ENCODE measurements at regions not wholly inside any gene's neighbourhood (a gene's known extent, or its start where the extent isn't known, plus 50 kb on each side); places are given as distances from the start of the nearest gene placed in this dataset.

GRCh38 chr14:44873536-44873935 is 88.2 kb downstream of the KLHL28 start:
- Histone ChIP-seq H4K20me1 (ENCODE audit: control insufficient read depth, extremely low read depth, insufficient read depth, low read length) (no peaks in the 10 kb centered on the region), H3K9me3 (ENCODE audit: control insufficient read depth, low read depth, low read length) (no peaks in the 10 kb centered on the region), H3K36me3 (ENCODE audit: control insufficient read depth in 2 of 2, extremely low read depth in 1 of 2, insufficient read depth in 2 of 2, low read length in 2 of 2) (no peaks in the 10 kb centered on the region), H3K9ac (ENCODE audit: control insufficient read depth, extremely low read depth, insufficient read depth, low read length) (no peak overlapping the region), H3K4me1 (ENCODE audit: control insufficient read depth, extremely low read depth, insufficient read depth, low read length) (no peaks in the 10 kb centered on the region), H3K9me1 (ENCODE audit: control insufficient read depth, extremely low read depth, insufficient read depth, low read length) (no peaks in the 10 kb centered on the region), H3K79me2 (ENCODE audit: control insufficient read depth, insufficient read depth, low read length) (no peaks in the 10 kb centered on the region), H2AFZ (ENCODE audit: control insufficient read depth, low read length) (no peak overlapping the region), H3K4me2 (ENCODE audit: control insufficient read depth, extremely low read depth, insufficient read depth, low read depth, low read length) (no peak overlapping the region), H3K27me3 (ENCODE audit: control insufficient read depth, extremely low read depth, insufficient read depth, low read length) (no peaks in the 10 kb centered on the region), H3K4me3 (ENCODE audit: control insufficient read depth in 2 of 3, extremely low read depth in 1 of 3, insufficient read depth in 2 of 3, low read depth in 1 of 3, low read length in 3 of 3) (no peak overlapping the region), H3K27ac (ENCODE audit: control insufficient read depth, insufficient read depth, low read length) (no peak overlapping the region)
- TF ChIP-seq EZH2 (IDR thresholded peaks at IDR 0.05; ENCODE audit: low read length) (no peak), CTCF (optimal IDR thresholded peaks at IDR 0.05 in 1 of 3, IDR thresholded peaks at IDR 0.05 in 1 of 3, conservative IDR thresholded peaks at IDR 0.05 in 1 of 3; ENCODE audit: extremely low read depth in 1 of 3, insufficient read depth in 2 of 3, low read length in 3 of 3) (no peak)
- no peak for DNase-seq (ENCODE audit: low read depth, low spot score)
- no peak for FAIRE-seq
- dilution Hi-C loops (cut with MboI; ENCODE audit: extremely low pct_ligation_motif_present, low sequenced_read_pairs): no loop called here

- Histone ChIP-seq H3K36me3 (ENCODE audit: control insufficient read depth in 2 of 2, extremely low read depth in 1 of 2, insufficient read depth in 2 of 2, low read length in 2 of 2) (no peaks in the 10 kb centered on the region), H3K79me2 (ENCODE audit: control insufficient read depth, insufficient read depth, low read length) (no peaks in the 10 kb centered on the region), H3K27me3 (ENCODE audit: control insufficient read depth, extremely low read depth, insufficient read depth, low read length) (no peaks in the 10 kb centered on the region), H2AFZ (ENCODE audit: control insufficient read depth, low read length) (no peak overlapping the region), H3K4me2 (ENCODE audit: control insufficient read depth, extremely low read depth, insufficient read depth, low read depth, low read length) (no peak overlapping the region), H3K9ac (ENCODE audit: control insufficient read depth, extremely low read depth, insufficient read depth, low read length) (no peak overlapping the region), H3K4me1 (ENCODE audit: control insufficient read depth, extremely low read depth, insufficient read depth, low read length) (no peaks in the 10 kb centered on the region), H3K27ac (ENCODE audit: control insufficient read depth, insufficient read depth, low read length) (no peak overlapping the region), H3K4me3 (ENCODE audit: control insufficient read depth in 2 of 3, extremely low read depth in 1 of 3, insufficient read depth in 2 of 3, low read depth in 1 of 3, low read length in 3 of 3) (no peak overlapping the region), H3K9me3 (ENCODE audit: control insufficient read depth, low read depth, low read length) (no peaks in the 10 kb centered on the region), H3K9me1 (ENCODE audit: control insufficient read depth, extremely low read depth, insufficient read depth, low read length) (no peaks in the 10 kb centered on the region), H4K20me1 (ENCODE audit: control insufficient read depth, extremely low read depth, insufficient read depth, low read length) (no peaks in the 10 kb centered on the region)
- DNase-seq (ENCODE audit: low read depth, low spot score) (no peak), FAIRE-seq (no peak)
- TF ChIP-seq EZH2 (IDR thresholded peaks at IDR 0.05; ENCODE audit: low read length) (no peak), CTCF (optimal IDR thresholded peaks at IDR 0.05 in 1 of 3, IDR thresholded peaks at IDR 0.05 in 1 of 3, conservative IDR thresholded peaks at IDR 0.05 in 1 of 3; ENCODE audit: extremely low read depth in 1 of 3, insufficient read depth in 2 of 3, low read length in 3 of 3) (no peak)
- dilution Hi-C loops (cut with MboI; ENCODE audit: extremely low pct_ligation_motif_present, low sequenced_read_pairs): no loop called here
These were observed 95.0 kb downstream of the KLHL28 start for GRCh38 chr14:44866770-44867169.

All from keratinocyte (primary cell).